Right lung (tissue), 2 donors: ENCODE measurements at regions not wholly inside any gene's neighbourhood (a gene's known extent, or its start where the extent isn't known, plus 50 kb on each side); places are given as distances from the start of the nearest gene placed in this dataset.

Experiments
- DNase-seq, 2 donors: peaks; one replicate each; pipeline ENCODE4 v3.0.0-alpha.2; 2013

- DNase-seq, result no peak
These were observed 536.6 kb downstream of the HTR7 start for GRCh38 chr10:90321132-90321816.

GRCh38 chr10:90326498-90327267 is 531.2 kb downstream of the HTR7 start:
- DNase-seq, result no peak

- no peak for DNase-seq
These were observed 530.2 kb downstream of the HTR7 start for GRCh38 chr10:90327611-90328010.

GRCh38 chr10:90328459-90328858 is 529.4 kb downstream of the HTR7 start:
- no peak for DNase-seq

GRCh38 chr10:90328896-90329295 is 528.9 kb downstream of the HTR7 start:
- no peak for DNase-seq

GRCh38 chr10:90337316-90337715 is 520.5 kb downstream of the HTR7 start:
- DNase-seq, result no peak

GRCh38 chr10:90342480-90342879 is 515.4 kb downstream of the HTR7 start:
- DNase-seq, result no peak

- DNase-seq, result no peak
These were observed 513.6 kb downstream of the HTR7 start for GRCh38 chr10:90344226-90344625.

GRCh38 chr10:90347239-90347638 is 510.6 kb downstream of the HTR7 start:
- no peak for DNase-seq

- no peak for DNase-seq
These were observed 507.7 kb downstream of the HTR7 start for GRCh38 chr10:90350122-90350521.

- DNase-seq, result no peak
These were observed 505.6 kb downstream of the HTR7 start for GRCh38 chr10:90352288-90352687.

GRCh38 chr10:90354914-90355313 is 502.9 kb downstream of the HTR7 start:
- DNase-seq, result no peak

- no peak for DNase-seq
These were observed 493.9 kb downstream of the HTR7 start for GRCh38 chr10:90363799-90364483.

- peak in 1 of 2 donors; percentile 0 for DNase-seq
These were observed 485.4 kb downstream of the HTR7 start for GRCh38 chr10:90372451-90372850.

GRCh38 chr10:90373911-90374310 is 483.9 kb downstream of the HTR7 start:
- DNase-seq, result no peak

- DNase-seq, result no peak
These were observed 479.2 kb downstream of the HTR7 start for GRCh38 chr10:90378524-90379076.

- no peak for DNase-seq
These were observed 476.4 kb downstream of the HTR7 start for GRCh38 chr10:90381468-90381867.

GRCh38 chr10:90389876-90390275 is 468.0 kb downstream of the HTR7 start:
- DNase-seq, result no peak

GRCh38 chr10:90394311-90394710 is 463.5 kb downstream of the HTR7 start:
- no peak for DNase-seq

- no peak for DNase-seq
These were observed 461.1 kb downstream of the HTR7 start for GRCh38 chr10:90396721-90397120.

- DNase-seq, result no peak
These were observed 459.3 kb downstream of the HTR7 start for GRCh38 chr10:90398566-90398965.

- DNase-seq, result no peak
These were observed 458.1 kb downstream of the HTR7 start for GRCh38 chr10:90399782-90400181.
